Activated CD4-positive, alpha-beta T cell treated with anti-CD3 and anti-CD28 coated beads, Interleukin-2, Interleukin-4, amounts not matched to agents 100 ng/mL and 50 ng/mL, durations not matched to agents 16 hours and 8 hours (primary cell): ENCODE measurements at regions not wholly inside any gene's neighbourhood (a gene's known extent, or its start where the extent isn't known, plus 50 kb on each side); places are given as distances from the start of the nearest gene placed in this dataset.

Source experiments
- DNase-seq: peaks from one replicate; pipeline ENCODE4 v3.0.0-alpha.2; 2020; ENCODE audit warnings: low spot score

DNA sequence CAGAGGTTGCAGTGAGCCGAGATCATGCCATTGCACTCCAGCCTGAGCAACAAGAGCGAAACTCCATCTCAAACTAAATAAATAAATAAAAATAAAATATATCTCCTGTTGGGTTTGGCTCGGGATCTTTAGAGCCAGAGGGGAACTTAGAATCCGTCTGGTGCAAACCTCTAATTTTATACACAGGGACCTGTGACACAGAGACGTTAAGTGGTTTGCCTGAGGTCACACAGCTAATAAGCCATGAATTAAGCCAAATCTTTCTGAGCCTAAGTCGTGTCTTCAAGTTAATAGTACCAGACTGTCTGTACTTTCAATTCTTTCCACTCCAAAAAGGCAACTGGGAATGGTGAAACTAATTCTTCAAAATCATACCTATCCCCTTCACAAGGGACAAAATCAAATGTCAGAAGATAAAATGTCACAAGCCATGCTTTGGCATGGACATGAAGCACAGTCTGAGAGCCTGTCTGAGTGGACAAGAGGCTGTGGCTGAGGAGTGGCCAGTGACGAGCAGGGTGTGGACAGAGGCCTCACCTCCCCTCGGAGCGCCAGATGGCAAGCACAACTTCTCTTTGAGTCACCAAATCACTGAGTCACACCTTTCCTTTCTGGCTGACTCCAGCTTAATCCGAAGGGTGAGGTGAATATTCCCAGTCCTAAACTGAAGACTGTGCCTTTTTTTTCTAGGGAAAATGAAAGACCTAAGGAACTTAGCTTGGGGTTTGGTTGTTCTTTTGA, 177.4 kb downstream of the TFAP2A start:
- no peak for DNase-seq

DNA sequence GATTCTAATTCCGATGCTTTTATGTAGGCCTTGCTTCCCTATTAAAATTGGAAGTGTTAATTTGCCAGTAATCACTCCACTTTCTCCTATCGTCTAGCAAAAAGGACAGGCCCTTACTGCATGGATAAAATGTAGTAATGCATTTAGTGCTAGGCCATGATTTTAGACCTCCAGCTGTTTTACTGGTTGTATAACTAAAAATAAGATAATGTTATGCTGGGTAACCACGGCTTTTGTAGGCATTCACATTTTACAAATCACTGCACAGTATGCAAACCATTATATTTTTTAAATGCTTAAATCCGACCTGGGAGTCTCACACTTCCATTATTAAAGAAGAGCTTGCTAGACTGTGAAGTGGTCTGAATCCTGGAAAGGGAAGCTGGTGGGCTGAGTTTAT, 179.5 kb downstream of the TFAP2A start:
- DNase-seq = no peak

GRCh38 chr6:10230531-10230930, 184.3 kb downstream of the TFAP2A start:
- no peak for DNase-seq

- no peak for DNase-seq
Measured at GRCh38 chr6:10223841-10224240, 191.0 kb downstream of the TFAP2A start.

DNA sequence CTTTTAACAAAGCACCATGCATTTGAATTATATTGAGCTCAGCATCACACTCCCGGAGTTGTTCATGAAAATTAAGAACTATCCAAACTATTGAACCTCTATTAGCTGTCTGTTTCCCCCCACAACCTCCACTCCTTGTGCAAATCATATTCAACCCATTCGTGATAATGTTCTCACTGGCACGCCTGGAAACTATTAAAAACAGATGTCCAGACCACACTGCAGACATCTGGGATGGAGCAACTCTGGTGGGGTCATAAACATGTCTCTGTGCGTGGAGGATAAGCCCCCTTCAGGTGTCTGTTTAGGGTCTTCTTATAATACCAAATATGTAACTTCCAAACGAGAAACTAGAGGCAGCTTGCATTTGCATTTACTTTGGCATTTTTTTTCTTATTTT, 193.7 kb downstream of the TFAP2A start:
- DNase-seq = no peak

- DNase-seq = no peak
Measured at GRCh38 chr6:10219510-10219909, 195.4 kb downstream of the TFAP2A start.

GRCh38 chr6:10217111-10217510, 197.8 kb downstream of the TFAP2A start:
- no peak for DNase-seq

DNA sequence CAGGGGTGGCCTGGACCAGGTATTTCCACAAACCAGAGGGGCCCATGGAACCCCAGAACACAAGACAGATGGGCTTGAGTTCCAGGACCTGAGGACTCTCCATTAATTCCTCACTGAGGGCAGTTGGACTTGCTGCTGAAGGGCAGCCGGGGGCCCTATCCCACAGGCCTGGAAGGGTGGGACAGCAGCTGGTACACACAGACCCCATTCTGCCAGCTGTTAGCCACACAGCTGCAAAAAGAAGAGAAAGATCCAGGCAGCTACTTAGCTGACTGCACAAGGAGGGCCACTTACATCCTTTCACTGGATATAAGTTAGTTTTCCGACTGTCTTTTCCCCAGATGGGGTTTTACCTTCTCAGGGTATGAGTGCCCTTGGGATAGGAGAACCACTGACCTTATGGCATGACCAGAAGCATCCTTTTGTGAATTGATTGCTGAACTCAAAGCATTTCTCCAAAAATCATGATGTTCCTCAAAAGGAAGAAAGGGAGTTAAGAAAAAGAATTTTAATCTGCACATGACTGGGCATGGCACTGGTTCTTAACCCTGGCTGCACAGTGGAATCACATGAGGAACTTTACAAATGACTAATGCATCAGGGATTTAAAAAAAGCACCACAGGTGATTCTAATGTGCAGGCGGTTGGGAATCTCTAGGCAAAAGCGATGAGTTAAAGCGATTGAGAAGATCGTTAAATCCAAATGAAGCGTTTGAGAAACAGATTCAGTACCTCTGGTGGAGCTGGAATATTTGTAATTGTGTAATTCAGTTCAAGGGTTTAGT, 199.4 kb downstream of the TFAP2A start:
- DNase-seq = no peak

- DNase-seq = no peak
Measured at GRCh38 chr6:10210052-10210451, 204.8 kb downstream of the TFAP2A start.

DNA sequence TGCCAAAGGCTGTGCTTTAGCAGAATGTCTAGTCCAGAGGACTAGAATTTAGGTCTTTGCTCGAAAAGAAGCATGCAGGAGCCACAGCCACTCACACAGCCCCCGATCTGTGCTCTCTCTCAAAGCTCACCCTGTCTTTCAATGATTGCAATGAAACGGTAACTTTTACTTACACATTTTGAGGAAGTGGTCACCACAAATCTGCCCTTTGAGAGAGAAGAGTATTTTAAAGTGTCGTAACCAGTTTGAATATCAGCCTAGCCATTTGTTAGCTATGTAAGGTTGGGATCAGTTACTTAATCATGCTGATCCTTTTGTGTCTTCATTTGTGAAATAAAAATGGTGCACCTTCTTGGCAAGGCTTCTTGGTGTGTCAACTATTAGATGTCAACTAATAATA, 209.0 kb downstream of the TFAP2A start:
- DNase-seq = no peak

DNA sequence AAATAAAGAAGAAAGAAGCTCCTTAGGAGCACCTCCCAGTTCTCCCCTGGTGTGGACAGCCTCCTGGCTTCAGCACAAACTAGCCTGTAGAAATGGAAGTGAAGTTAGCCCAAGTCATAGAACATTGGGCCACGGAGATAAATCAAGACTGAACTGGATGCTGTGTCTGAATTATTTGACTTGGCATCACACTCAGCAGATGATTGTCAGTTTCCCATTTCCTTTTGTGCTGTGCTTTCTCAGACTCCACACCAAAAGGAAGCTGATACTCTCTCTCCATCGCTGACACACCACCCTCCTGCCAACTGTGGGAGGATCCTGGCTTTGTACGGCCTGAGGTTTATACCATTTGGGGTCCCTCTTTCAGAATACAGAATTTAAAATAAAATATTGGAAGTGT, 209.8 kb downstream of the TFAP2A start:
- no peak for DNase-seq

- no peak for DNase-seq
Measured at GRCh38 chr6:10203651-10204050, 211.2 kb downstream of the TFAP2A start.

GRCh38 chr6:10202581-10202980, 212.3 kb downstream of the TFAP2A start:
- no peak for DNase-seq

DNA sequence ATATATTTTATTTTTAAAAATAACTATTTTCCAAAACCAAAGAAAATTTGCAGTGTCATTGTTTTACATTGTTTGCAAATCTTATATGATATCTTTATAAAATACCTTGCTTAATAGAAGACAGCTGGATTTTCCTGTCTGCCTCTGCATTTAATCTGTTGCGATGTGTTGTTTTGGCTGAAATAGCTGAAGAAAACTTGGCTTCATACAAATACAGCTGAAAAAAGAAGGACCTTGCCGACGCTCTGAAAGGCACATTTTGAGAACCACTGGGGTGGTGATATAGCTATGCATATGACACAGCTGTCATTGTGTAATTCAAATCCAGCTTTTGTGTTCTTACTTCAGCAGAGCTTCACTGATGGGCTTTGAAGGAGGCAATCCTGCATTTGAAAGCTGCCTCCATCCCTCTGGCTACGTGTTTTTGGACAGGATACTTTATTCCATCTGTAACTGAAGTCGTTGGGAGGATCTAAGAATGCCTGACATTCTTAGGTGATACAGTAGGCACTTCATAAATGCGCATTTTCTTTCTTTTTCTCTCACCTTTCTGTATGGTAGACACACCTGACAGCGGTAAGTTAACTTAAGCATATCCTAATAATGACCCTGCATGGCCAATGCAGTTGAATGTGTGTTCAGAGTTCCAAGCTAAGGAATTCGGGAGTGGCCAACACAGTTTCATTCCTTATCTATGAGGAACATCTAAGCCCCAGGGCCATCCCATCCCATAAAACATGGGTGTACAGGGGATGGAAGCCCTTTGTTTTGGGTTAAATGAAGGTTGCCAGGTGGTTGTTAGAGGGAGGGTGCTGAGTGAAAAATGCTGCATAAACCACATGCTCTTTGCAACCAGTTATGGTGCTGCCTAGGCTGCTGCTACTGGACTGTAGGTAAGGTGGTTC, 213.0 kb downstream of the TFAP2A start:
- DNase-seq = no peak

GRCh38 chr6:10196090-10196489, 218.8 kb downstream of the TFAP2A start:
- DNase-seq = no peak

GRCh38 chr6:10194816-10195672, 219.8 kb downstream of the TFAP2A start:
- no peak for DNase-seq

DNA sequence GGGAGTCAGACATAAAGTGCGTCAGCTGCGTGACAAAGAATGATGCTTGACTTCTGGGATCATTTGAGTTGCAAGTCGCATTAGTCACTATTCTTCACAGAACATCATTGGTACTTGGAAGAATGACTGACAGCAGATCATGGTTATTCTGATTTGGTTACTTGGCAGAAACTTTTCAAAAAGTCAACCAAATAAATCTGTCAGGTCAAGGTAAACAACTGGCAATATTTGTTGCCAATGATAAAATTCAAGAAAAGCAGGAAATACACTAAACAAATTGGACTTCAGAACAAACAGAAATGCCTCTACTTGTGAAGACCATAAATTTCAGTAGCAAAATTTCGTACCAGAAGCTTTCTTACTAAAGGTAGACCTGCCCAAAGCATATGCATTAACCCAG, 221.6 kb downstream of the TFAP2A start:
- no peak for DNase-seq

- DNase-seq = no peak
Measured at GRCh38 chr6:10190042-10190441, 224.8 kb downstream of the TFAP2A start.

DNA sequence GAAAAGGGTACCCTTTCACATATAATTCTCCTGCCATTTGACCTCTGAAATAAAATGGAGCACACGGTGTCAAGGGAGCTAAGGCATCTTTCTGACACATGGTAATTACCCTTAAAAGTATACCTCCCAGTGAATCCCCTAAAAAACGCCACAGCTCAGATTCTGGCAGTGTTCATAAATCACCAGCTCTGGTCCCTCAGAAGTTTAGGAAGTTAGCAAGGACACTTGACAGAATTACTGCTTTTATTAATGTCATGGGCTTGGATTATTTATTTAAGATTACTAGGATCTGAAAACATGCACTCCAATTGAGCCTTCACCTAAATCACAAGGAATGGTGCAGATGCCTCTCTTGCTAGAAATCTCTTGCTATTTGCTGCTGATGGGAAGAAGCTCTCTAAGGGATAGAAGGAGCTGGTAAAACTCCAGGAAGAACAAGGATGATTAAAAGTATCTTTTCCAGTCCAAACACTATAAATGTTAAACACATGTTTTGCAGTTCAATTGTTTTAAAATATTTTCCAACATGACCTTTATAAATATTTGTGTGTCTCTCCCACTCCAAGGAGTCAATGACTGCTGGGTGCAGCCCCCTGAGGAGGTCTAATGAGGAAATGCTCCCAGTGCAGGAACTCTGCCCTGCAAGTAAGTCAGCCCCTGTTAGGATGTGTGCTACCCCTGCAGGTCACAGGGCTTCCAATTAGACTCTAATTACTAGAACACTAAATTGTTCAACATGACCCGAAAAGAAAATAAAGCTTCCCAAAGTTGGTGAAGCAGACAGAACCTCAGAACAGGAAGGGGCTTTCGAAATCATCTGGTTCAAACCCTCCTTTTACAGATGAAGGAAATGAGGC, 230.3 kb downstream of the TFAP2A start:
- DNase-seq = no peak
